ENCODE measurements at regions not wholly inside any gene's neighbourhood (a gene's known extent, or its start where the extent isn't known, plus 50 kb on each side); places are given as distances from the start of the nearest gene placed in this dataset.

DNA sequence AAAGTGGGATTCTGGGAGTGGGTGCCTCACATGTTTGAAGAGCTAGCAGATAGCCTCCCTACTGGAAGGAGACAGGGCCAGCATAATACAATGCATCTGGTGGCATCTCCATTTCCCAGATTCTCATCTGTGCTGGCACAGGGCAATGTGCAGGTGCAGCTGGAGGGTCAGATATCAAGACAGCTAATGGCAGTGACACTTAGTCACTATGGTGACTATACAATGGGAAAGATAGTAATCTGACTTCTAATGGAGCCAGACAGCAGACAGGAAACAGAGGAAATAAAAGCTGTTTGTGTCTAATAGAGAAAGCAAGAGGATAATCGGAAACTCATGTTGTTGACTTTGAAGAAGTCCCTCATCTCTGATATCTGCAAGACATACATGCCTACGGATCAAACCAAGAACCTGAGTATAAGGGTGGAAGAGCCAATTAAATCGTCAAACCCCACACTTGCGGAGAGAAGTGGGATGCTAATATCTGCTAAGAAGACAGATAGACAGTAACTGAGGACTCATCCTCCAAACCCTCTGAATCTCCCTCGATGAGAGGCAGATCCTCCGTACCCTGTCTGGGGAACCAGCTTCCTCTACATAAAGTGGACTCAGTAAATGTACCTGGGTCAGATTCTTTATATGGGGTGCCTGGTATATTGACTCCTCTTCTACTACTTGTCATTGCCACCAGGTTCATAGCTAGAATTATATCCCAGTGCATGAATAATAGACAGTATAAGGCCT lies 692.7 kb downstream of the SOCS6 start:
- TF ChIP-seq, protein P1, sequence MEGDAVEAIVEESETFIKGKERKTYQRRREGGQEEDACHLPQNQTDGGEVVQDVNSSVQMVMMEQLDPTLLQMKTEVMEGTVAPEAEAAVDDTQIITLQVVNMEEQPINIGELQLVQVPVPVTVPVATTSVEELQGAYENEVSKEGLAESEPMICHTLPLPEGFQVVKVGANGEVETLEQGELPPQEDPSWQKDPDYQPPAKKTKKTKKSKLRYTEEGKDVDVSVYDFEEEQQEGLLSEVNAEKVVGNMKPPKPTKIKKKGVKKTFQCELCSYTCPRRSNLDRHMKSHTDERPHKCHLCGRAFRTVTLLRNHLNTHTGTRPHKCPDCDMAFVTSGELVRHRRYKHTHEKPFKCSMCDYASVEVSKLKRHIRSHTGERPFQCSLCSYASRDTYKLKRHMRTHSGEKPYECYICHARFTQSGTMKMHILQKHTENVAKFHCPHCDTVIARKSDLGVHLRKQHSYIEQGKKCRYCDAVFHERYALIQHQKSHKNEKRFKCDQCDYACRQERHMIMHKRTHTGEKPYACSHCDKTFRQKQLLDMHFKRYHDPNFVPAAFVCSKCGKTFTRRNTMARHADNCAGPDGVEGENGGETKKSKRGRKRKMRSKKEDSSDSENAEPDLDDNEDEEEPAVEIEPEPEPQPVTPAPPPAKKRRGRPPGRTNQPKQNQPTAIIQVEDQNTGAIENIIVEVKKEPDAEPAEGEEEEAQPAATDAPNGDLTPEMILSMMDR (IDR thresholded peaks at IDR 0.05) = no peak
- no peak for TF ChIP-seq POLR2A (IDR thresholded peaks at IDR 0.05)
- TF ChIP-seq EP300 (IDR thresholded peaks at IDR 0.05) = no peak

Data from tibial nerve (tissue), 4 donors.